ENCODE measurements at regions not wholly inside any gene's neighbourhood (a gene's known extent, or its start where the extent isn't known, plus 50 kb on each side); places are given as distances from the start of the nearest gene placed in this dataset.

GRCh38 chr7:24341691-24342413 lies 57.9 kb downstream of the NPY start:
- H3K4me1 ChIP-seq (replicated peaks), result no peaks in the 10 kb centered on the region
- H3K9me3 ChIP-seq (replicated peaks), result no peaks in the 10 kb centered on the region
- no peaks in the 10 kb centered on the region for H3K36me3 ChIP-seq
- no peaks in the 10 kb centered on the region for H3K27me3 ChIP-seq (replicated peaks)
- H3K4me3 ChIP-seq, result no peak overlapping the region
- no peak overlapping the region for H3K27ac ChIP-seq
- DNase-seq (ENCODE audit: low read depth in 1 of 2, low spot score in 2 of 2), result no peak

GRCh38 chr7:24343614-24344013 lies 59.6 kb downstream of the NPY start:
- Histone ChIP-seq H3K36me3 (no peaks in the 10 kb centered on the region), H3K27ac (no peak overlapping the region), H3K9me3 (replicated peaks) (no peaks in the 10 kb centered on the region), H3K4me1 (replicated peaks) (no peaks in the 10 kb centered on the region), H3K27me3 (replicated peaks) (no peaks in the 10 kb centered on the region), H3K4me3 (no peak overlapping the region)
- DNase-seq (ENCODE audit: low read depth in 1 of 2, low spot score in 2 of 2), result no peak

- H3K36me3 ChIP-seq, result no peaks in the 10 kb centered on the region
- no peak overlapping the region for H3K4me3 ChIP-seq
- H3K9me3 ChIP-seq (replicated peaks), result no peaks in the 10 kb centered on the region
- H3K4me1 ChIP-seq (replicated peaks), result no peaks in the 10 kb centered on the region
- no peaks in the 10 kb centered on the region for H3K27me3 ChIP-seq (replicated peaks)
- H3K27ac ChIP-seq, result no peak overlapping the region
- DNase-seq (ENCODE audit: low read depth in 1 of 2, low spot score in 2 of 2), result no peak
Observed at GRCh38 chr7:24346129-24346528, 62.1 kb downstream of the NPY start.

- no peak for DNase-seq (ENCODE audit: low read depth in 1 of 2, low spot score in 2 of 2)
- H3K4me3 ChIP-seq, result no peak overlapping the region
- H3K27ac ChIP-seq, result no peak overlapping the region
Observed at GRCh38 chr7:24346716-24347115, 62.7 kb downstream of the NPY start.

GRCh38 chr7:24349339-24349738 lies 65.3 kb downstream of the NPY start:
- Histone ChIP-seq H3K4me1 (replicated peaks) (no peaks in the 10 kb centered on the region), H3K9me3 (replicated peaks) (no peaks in the 10 kb centered on the region), H3K4me3 (no peak overlapping the region), H3K27ac (no peak overlapping the region), H3K36me3 (no peaks in the 10 kb centered on the region), H3K27me3 (replicated peaks) (no peaks in the 10 kb centered on the region)
- DNase-seq (ENCODE audit: low read depth in 1 of 2, low spot score in 2 of 2), result no peak

More at GRCh38 chr7:24346716-24347115, 62.7 kb downstream of the NPY start:
- no peaks in the 10 kb centered on the region for H3K9me3 ChIP-seq (replicated peaks)
- H3K27me3 ChIP-seq (replicated peaks), result no peaks in the 10 kb centered on the region
- no peaks in the 10 kb centered on the region for H3K36me3 ChIP-seq
- H3K4me1 ChIP-seq (replicated peaks), result no peaks in the 10 kb centered on the region

- H3K9me3 ChIP-seq (replicated peaks), result no peaks in the 10 kb centered on the region
- no peak for DNase-seq (ENCODE audit: low read depth in 1 of 2, low spot score in 2 of 2)
- H3K4me3 ChIP-seq, result no peak overlapping the region
- H3K27me3 ChIP-seq (replicated peaks), result no peaks in the 10 kb centered on the region
- H3K36me3 ChIP-seq, result no peaks in the 10 kb centered on the region
- no peak overlapping the region for H3K27ac ChIP-seq
- H3K4me1 ChIP-seq (replicated peaks), result no peaks in the 10 kb centered on the region
Observed at GRCh38 chr7:24354456-24354855, 70.5 kb downstream of the NPY start.

GRCh38 chr7:24356718-24357386 lies 72.9 kb downstream of the NPY start:
- no peaks in the 10 kb centered on the region for H3K9me3 ChIP-seq (replicated peaks)
- no peak overlapping the region for H3K4me3 ChIP-seq
- H3K4me1 ChIP-seq (replicated peaks), result no peaks in the 10 kb centered on the region
- H3K27me3 ChIP-seq (replicated peaks), result no peaks in the 10 kb centered on the region
- no peak for DNase-seq (ENCODE audit: low read depth in 1 of 2, low spot score in 2 of 2)
- H3K27ac ChIP-seq, result no peak overlapping the region
- H3K36me3 ChIP-seq, result no peaks in the 10 kb centered on the region

GRCh38 chr7:24361001-24361400 lies 77.0 kb downstream of the NPY start:
- H3K9me3 ChIP-seq (replicated peaks), result no peaks in the 10 kb centered on the region
- H3K4me3 ChIP-seq, result no peak overlapping the region
- no peak overlapping the region for H3K27ac ChIP-seq
- H3K4me1 ChIP-seq (replicated peaks), result no peaks in the 10 kb centered on the region
- H3K27me3 ChIP-seq (replicated peaks), result no peaks in the 10 kb centered on the region; the same call in 1 of the 2 replicates
- no peak for DNase-seq (ENCODE audit: low read depth in 1 of 2, low spot score in 2 of 2)
- no peaks in the 10 kb centered on the region for H3K36me3 ChIP-seq

GRCh38 chr7:24365606-24366005 lies 81.6 kb downstream of the NPY start:
- no peak overlapping the region for H3K27ac ChIP-seq
- H3K4me1 ChIP-seq (replicated peaks), result no peaks in the 10 kb centered on the region
- no peaks in the 10 kb centered on the region for H3K36me3 ChIP-seq
- no peak for DNase-seq (ENCODE audit: low read depth in 1 of 2, low spot score in 2 of 2)
- no peaks in the 10 kb centered on the region for H3K9me3 ChIP-seq (replicated peaks)
- H3K27me3 ChIP-seq (replicated peaks), result no peaks in the 10 kb centered on the region; the same call in 1 of the 2 replicates
- no peak overlapping the region for H3K4me3 ChIP-seq

- Histone ChIP-seq H3K27ac (no peak overlapping the region), H3K36me3 (no peaks in the 10 kb centered on the region), H3K4me1 (replicated peaks) (no peaks in the 10 kb centered on the region), H3K9me3 (replicated peaks) (no peaks in the 10 kb centered on the region), H3K4me3 (no peak overlapping the region), H3K27me3 (replicated peaks) (no peaks in the 10 kb centered on the region; the same call in 1 of the 2 replicates)
- no peak for DNase-seq (ENCODE audit: low read depth in 1 of 2, low spot score in 2 of 2)
Observed at GRCh38 chr7:24366876-24367275, 82.9 kb downstream of the NPY start.

GRCh38 chr7:24368161-24368560 lies 84.2 kb downstream of the NPY start:
- DNase-seq (ENCODE audit: low read depth in 1 of 2, low spot score in 2 of 2), result no peak
- no peaks in the 10 kb centered on the region; the same call in 1 of the 2 replicates for H3K27me3 ChIP-seq (replicated peaks)
- H3K9me3 ChIP-seq (replicated peaks), result no peaks in the 10 kb centered on the region
- H3K4me1 ChIP-seq (replicated peaks), result no peaks in the 10 kb centered on the region
- H3K36me3 ChIP-seq, result no peaks in the 10 kb centered on the region
- no peak overlapping the region for H3K27ac ChIP-seq
- H3K4me3 ChIP-seq, result no peak overlapping the region

- no peak for DNase-seq (ENCODE audit: low read depth in 1 of 2, low spot score in 2 of 2)
- Histone ChIP-seq H3K4me3 (no peak overlapping the region), H3K9me3 (replicated peaks) (no peaks in the 10 kb centered on the region), H3K27me3 (replicated peaks) (no peaks in the 10 kb centered on the region; the same call in 1 of the 2 replicates), H3K27ac (no peak overlapping the region), H3K36me3 (no peaks in the 10 kb centered on the region), H3K4me1 (replicated peaks) (no peaks in the 10 kb centered on the region)
Observed at GRCh38 chr7:24370541-24370940, 86.6 kb downstream of the NPY start.

GRCh38 chr7:24372961-24373955 lies 89.3 kb downstream of the NPY start:
- no peak for DNase-seq (ENCODE audit: low read depth in 1 of 2, low spot score in 2 of 2)
- Histone ChIP-seq H3K4me1 (replicated peaks) (no peaks in the 10 kb centered on the region), H3K4me3 (no peak overlapping the region), H3K27me3 (replicated peaks) (no peaks in the 10 kb centered on the region), H3K27ac (no peak overlapping the region), H3K9me3 (replicated peaks) (no peaks in the 10 kb centered on the region), H3K36me3 (no peaks in the 10 kb centered on the region)

All from SJSA1 (cell line).